HUDEP-2 (cell line): ENCODE measurements at regions not wholly inside any gene's neighbourhood (a gene's known extent, or its start where the extent isn't known, plus 50 kb on each side); places are given as distances from the start of the nearest gene placed in this dataset.

Experiments used
- DNase-seq, 76 experiments: peaks; one replicate each; lab custom pipeline; 2025; ENCODE audit not compliant: unreplicated experiment in 76 of 76; lab: John Stamatoyannopoulos, UW

DNA sequence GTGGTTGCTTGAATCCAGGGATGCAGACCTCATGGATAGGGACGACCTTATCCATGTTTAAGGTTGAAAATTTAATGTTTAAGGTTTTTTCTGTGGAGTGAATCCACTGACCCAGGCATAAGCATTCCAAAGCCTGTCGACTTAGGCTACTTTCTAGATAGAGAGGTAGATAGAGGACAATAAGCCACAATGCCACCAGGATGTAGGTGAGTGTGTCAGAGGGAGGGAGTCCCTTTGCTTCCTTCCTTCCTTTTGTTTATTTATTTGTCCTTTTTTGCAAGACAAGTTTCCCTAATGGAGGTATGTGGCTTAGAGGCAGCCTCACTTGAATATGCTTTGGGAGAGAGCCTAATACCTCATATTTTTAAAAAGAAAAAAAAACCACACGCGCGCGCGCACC is 834.2 kb upstream of the SOX9 start:
- DNase-seq: no peak

DNA sequence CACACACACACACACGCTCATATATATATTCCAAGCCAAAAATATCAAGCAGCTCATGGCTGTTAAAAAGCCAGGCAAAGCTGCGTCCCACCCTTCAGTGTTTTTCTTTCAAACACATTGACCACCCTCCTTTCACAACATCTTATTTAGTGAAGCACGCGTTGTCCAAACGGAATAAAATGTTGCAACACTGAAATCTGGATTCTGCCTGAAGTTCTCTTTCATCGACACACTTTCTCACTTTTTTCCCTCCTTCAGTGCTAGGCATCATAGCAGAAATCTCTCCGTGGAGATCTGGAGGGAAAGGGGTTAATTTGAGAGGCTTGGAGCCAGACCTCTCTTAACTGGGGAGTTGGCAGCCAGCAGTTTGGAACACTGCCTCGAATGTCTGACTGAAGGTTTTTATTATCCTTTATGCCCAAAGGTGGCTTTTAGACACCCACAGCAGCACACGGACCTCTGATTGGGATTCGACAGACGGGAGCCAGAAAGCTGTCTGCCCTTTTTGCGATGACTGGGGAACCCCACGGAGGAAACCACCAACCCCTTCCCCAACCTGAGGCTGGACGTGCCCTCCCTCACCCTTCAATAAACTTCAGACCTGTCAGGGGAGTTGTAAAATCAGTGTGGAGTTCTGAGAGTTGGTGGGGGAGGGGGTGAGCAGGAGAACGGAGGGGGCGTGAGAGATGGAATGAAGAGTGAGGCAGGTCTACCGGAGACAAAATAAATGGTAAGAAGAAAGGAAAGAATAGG is 833.6 kb upstream of the SOX9 start:
- no peak for DNase-seq

- DNase-seq: no peak
These were observed 828.8 kb upstream of the SOX9 start for GRCh38 chr17:71292006-71292405.

- DNase-seq: no peak
These were observed 824.8 kb upstream of the SOX9 start for GRCh38 chr17:71296005-71296404.

- DNase-seq: no peak
These were observed 819.8 kb upstream of the SOX9 start for GRCh38 chr17:71301063-71301462.

DNA sequence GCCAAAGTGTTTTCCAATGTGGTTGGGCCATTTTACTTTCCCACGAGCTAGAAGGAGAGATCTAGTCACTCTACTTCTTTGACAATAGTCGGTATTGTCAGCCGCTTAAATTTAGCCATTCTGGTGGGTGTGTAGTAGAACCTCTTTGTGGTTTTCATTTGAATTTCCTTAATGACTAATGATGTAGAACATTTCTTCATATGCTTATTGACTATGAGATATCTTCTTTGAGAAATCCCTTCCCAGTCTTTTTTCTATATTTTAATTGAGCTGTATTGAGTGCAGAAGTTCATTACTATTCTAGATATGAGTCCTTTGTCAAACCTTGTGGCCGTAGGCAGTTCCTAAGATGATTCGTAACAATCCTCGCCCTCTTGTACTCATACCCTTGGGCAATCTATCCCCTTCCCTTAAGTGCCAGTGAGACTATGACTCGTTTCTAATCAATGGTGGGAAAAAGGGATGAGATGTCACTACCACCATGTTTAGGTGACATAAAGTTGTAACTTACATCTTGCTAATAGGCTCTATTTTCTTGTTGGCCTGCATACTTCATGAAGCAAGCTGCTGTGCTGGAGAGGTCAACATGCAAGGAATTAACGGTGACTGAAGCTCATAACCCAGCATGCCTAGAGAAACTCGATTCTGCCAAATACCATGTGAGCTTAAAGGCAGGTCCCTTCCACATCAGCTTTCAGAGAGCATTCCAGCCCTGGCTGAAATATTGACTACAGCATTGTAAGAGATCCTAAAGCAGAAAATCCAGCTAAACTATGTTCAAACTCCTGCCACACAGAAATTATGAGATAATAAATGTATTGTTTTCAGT is 817.9 kb upstream of the SOX9 start:
- DNase-seq: no peak

DNA sequence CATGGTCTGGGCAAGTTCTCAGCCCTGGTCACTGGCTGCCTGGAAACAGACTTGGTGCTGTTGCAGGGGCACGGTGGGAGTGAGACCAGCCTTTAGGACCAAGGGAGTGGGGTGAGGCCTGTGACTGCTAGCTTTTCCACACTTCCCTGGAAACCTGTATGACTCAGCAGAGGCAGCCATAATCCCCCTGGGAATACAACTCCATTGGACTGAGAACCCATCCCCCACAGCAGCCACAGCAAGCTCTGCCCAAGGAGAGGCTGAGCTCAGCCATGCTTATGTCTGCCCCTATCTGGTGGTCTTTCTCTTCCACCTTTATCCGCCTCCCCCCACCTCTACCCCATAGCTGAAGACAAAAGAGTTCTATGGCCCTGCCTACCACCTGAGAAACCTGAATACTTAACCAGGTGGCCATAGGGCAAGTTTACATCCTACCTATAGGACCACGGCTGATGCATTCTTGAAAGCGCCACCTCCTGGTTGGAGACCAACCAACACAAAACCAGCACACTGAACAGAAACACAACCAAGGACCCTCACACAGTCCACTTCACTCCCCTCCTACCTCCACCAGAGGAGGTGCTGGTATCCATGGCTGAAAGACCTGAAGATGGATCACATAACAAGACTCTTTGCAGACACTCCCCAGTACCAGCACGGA is 816.2 kb upstream of the SOX9 start:
- DNase-seq: no peak

DNA sequence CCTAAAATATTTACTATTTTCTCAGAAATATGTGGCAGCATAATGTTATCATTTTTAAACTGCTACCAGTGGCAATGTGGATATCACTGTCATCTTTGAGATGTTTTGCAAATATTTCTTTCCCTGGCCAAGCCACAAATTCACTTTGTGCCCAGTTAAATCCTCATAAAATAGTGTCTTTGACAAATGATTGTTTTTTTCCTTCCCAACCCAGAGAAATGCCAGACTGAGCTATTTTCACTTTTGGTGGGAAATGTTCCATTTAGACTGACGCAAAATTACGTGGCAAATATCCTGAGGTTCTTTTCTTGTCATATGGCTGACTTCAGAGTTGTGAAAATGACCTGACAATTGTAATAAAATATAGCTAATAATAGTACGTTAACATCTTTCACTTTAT is 807.0 kb upstream of the SOX9 start:
- DNase-seq: no peak

DNA sequence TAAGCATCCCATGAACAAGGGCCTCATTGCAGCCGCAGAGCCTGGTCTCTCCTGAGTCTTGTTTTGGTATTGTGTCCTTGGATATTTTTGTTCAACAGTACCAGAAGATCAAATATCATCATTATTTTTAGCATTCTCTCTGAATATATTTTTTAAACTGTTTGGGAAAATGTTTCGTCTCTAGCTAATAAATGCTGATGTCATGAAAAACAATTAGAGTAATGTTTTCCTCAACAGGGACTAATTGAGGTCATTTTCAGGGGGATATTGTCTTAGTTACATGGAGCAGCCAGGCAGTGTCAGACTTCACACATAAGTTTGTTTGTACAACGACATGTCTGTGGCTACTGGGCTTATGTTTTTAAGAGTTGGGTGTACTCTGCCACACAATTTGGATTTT is 805.3 kb upstream of the SOX9 start:
- no peak for DNase-seq

DNA sequence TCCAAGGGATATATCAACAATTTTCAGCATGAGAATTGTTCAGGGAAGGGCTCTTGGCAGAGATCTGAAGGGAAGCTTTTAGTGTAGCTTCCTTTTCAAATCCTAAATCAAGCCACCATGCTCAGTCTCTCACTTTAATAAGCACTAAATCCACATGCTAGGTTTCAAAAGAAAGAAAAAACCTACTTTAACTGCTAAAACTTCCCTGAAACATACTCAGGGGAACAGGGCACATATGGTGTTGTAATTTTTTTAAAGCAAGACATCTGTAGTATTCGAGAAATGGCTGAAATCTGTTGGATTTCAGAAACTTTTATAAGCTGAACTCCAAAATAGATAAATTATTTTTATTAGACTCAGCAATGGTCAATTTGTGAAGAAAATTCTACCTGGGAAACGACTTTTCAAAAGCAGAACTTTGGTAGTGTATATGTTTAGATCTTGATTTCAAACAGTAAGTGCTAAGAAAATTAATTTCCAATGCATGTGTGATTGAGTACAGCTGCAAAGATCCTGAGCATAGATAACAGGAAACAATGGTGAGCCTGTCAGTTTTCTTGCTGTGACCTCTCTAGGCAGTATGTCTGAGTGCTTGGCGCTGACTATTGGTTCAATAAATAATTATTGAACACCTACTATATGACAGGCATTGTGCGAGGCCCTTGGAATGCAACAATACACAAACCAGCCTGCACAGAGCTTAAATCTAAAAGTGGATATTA is 804.5 kb upstream of the SOX9 start:
- no peak for DNase-seq

- DNase-seq: no peak
These were observed 800.6 kb upstream of the SOX9 start for GRCh38 chr17:71320009-71320796.

GRCh38 chr17:71325117-71325516 is 795.7 kb upstream of the SOX9 start:
- no peak for DNase-seq

DNA sequence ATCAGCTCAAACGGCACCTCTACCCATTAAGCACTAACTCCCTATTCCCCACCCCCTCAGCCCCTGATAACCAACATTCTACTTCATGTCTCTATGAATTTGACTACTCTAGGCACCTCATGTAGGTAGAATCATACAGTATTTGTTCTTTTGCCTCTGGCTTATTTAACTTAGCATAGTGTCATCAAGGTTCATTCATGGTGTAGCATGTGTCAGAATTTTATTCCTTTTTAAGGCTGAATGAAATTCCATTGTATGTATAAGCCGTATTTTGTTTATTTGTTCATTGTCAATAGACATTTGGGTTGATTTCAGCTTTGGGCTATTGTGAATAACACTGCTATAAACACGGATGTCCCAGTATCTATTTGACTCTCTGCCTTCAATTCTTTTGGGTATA is 794.9 kb upstream of the SOX9 start:
- no peak for DNase-seq

DNA sequence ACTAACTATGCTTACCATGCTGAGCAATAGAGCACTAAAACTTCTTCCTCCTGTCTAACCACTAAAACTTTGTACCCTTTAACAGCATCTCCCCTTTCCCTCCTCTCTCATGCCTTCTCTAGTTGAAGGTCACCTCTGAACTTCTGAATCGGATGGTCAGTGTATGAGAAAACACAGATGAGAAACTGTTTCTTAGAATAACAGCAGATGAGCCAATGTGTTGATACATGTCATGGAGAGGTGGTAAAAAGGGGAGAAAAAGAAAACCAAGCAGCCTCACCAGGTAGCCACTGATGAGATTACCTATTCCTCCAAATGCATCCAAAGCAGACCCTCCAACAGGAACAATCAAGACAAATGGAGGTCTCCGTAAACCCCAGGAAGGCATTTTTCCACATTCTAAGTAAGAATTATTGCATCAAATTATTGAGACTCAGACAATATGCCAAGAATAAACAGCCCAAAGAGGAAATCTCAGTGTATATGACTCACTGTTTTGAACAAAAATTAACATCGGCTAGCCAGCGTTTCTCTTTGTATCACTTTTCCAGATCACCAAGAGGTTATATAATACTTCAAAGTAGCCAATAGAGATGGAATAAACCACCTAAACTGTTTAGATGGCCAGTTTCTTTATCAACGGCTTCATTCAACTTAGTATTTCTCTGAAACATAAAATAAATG is 793.3 kb upstream of the SOX9 start:
- DNase-seq: no peak

DNA sequence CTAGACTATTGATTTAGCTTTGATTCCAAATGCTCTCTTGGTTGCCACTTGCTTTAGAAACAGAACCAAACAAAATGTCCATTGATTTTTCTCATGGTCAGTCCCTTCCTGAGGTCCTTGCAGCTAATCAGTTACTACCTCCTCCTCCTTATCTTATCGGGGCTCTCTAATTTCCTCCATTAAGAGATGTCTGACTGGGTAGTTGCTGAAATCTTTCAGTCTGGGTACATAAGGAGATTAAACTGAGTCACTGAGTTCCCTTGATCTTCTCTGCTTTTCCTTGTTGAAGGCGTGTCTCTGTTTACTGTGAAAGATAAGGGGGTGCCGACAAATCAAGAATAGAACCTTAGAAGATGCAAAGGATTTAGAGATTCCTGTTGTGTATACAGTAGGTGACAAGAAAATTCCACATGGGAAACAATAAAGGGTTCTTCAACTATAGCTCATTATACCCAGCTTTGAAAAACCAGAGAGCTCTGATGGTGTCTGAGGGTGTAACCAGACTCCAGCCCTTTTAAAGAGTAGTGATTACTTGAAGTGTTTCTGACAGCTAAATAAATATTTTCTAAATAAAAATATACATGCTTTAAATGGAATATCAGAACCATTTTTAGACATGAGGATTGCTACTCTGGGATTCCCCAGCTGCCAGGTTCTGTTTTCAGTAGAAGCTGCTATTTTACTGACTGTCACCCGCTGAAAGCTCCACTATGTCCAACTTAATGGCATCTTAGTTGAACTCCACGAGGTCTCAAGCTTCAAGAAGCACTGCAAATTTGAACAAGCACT is 791.3 kb upstream of the SOX9 start:
- no peak for DNase-seq

GRCh38 chr17:71330099-71330375 is 790.8 kb upstream of the SOX9 start:
- DNase-seq: no peak

DNA sequence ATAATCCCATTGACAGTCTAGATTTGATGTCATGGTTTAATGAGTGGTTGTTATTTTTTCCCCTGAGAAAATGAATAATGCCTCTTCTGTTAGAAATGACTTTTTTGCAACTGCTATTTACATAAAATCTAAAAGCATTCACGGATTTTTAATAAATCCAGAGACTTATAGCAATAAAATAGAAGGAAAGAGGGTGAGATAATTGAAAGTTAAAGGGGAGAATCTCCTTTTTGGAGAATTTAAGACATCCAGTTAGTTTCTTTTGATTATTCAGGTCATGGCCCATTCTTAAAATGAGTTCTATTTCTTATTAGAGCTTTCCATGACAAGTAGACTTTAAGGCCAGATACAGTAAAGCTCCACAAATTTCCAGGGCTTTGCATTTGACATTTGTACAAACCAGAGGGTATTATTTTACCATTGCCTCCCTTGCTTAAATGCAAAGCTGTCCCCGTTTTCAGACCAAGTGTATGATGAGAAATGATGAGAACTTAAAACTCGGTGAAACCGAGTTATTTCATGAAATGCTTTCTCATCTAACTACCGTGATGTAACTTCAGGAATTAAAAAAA is 789.0 kb upstream of the SOX9 start:
- DNase-seq: no peak

DNA sequence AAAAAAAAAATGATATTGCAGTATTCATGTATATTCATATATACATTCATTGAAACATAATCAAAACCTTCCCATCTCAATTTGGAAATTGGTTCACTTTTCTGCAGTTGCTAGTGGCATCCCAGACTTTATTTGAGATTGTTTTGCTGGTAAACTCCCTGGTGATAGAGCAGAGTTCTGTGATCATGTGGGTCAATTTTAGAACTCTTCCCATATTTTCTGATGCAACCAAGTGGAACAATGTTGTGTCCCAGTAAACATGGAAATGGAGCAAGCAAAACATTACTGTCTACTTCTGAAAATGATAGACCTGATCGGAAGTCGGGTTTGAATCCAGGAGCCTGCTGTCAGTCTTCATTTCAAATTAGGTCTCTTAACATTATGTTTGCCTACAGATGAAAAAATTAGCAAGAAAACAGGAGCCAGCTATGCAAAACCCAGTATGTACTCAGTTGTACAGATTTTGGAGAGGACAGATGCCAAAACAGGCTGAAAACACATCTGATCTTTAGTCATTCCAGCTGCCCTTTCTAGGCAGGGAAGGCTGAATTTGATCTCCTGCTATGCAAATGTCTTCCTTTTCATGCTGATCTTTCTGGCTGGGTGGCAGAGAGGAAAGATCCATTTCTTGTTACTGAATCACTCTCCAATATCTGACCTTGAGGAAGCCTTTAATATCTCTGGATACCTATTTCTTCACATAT is 786.6 kb upstream of the SOX9 start:
- DNase-seq: no peak
